ENCODE measurements at regions not wholly inside any gene's neighbourhood (a gene's known extent, or its start where the extent isn't known, plus 50 kb on each side); places are given as distances from the start of the nearest gene placed in this dataset.
"Not testable (repeated sequence)": the region's sequence is repeated elsewhere in the genome, so short reads cannot be mapped to it uniquely, and the experiment has no call there.

DNA sequence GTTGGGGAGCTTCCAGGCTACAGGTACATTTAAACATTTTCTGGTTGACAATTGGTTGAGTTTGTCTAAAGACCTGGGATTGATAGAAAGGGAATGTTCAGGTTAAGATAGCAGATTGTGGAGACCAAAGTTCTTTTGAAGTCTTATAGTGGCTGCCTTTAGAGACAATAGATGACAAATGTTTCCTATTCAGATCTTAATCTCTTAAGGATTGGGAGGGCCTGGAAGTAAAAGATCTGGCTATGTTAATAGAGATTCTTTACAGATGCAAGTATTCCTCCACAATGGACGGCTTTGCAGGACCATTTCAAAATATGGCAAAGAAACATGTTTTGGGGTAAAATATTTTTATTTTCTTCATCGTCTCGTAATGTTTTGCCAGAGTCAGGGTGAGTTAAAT lies 128.7 kb upstream of the TSC22D1 start:
- not testable (repeated sequence) for DNase-seq (ENCODE audit: low spot score)

DNA sequence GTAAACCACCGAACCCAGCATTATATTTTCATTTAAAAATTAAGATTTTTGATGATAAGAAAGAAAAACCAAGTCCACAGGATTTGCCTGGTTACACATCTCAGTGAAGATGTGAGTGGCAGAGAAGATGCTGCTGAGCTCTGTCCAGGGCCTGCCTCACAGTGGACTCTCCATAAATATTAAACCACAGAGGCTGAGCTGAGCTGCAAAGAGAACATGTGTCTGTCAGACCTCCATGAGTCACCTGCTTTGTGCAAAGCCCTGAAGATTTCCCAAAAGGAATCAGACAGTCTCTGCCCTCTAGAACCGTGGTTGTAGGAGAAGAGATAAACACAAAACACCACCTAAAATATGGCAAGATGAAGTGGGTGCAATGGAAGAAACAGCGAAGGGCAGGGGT lies 127.2 kb upstream of the TSC22D1 start:
- DNase-seq (ENCODE audit: low spot score), result no peak

GRCh38 chr13:44698066-44698465 lies 121.9 kb upstream of the TSC22D1 start:
- DNase-seq (ENCODE audit: low spot score), result no peak

DNA sequence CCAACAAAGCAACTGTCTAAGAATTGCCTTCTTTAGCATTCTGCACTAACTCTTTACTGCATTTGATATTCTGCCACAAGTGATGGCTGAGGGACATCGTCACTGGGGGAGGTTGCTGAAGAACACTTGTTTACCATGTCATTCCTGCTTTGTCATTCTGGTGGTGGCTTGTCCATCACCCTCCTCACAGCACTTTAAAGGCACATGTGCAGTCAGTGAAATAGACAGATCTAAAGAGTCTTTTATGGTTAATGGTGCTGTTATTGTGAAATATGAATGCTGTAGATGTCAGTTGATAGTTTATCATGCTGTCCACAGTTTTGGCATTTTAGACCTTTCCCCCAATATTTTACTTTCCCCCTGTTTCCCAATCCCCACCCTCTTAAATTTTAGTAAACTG lies 120.9 kb upstream of the TSC22D1 start:
- DNase-seq (ENCODE audit: low spot score), result no peak

DNA sequence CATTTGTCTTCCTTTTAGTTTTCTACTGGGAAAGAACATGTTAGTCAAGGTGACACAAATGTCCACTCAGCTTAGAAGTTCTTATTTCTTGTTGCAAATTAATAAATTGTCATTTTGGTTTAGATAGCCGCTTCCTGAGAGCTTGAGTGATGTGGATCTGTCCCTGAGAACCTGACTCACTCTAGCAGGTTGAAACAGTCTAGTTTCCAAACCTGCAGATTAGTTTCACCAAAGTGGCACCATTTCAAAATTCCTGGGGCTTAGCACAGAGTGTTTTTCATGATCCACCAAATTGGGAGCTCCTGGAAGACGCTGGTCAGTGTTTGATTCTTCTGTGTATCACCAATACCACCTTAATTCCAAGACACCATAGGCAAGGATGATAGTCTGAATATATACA lies 119.4 kb upstream of the TSC22D1 start:
- no peak for DNase-seq (ENCODE audit: low spot score)

DNA sequence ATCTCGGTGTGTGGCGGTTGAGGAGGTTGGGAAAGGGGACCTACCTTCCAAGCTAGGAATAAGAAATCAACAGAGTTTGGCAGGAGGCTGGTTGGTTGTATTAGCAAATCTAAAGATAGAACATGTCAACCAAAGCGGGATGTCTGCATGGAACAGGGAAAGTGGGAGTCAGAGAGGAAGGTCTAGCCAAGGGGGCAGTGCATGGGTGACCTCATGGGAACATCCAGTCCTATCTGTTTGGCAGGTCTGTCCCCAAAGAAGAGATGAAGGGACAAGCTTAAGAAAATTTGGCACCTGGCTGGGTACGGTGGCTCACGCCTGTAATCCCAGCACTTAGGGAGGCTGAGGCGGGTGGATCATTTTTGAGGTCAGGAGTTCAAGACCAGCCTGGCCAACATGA lies 118.7 kb upstream of the TSC22D1 start:
- no peak for DNase-seq (ENCODE audit: low spot score)

DNA sequence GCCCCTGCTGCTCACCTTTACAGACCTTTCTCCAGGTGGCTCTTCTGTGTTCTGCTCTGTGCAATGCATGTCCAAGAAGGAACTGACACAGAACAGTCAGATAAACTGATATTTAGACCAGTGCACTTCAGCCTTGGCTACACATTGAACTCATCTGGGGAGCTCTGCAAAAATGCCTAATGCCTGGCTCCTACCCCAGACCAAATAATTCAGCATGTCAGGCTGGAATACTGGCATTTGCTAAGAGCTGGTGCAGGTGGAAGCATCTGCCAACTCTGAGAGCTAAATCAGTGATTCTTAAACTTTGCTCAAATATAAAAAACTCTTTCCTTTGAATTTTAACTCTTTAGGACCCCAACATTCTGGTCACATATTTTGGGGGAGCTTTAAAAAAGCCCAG lies 118.2 kb upstream of the TSC22D1 start:
- DNase-seq (ENCODE audit: low spot score), result no peak

DNA sequence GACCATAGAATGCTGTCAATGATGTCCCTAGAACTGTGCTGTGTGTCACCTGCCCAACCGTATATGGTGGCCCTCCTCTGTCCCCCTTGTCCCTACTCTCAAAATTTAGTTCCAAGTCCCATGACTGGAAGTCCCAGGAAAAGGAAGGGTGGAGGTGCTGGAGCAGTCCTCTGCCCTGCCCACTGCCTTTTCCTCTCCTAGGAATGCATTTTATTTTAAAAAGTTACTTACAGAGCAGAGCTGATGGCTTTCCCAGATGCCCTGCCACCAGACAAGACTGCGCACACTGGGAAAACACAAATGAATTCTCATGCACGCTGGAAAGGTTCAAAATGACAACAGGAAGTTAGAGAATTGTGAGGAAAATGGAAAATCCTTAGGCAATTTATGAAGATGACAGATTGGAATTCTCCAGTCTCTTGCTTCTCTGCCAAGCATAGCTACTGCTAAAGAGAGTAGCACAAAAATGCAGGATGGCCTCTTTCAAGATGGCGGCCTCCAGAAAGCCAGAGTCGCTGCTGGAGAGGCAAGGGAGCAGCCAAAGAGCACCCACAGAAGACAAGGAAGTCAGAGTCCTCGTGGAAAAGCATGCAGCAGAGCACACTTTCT lies 117.1 kb upstream of the TSC22D1 start:
- DNase-seq (ENCODE audit: low spot score), result no peak

GRCh38 chr13:44692173-44692713 lies 116.1 kb upstream of the TSC22D1 start:
- no peak for DNase-seq (ENCODE audit: low spot score)

GRCh38 chr13:44690376-44690775 lies 114.2 kb upstream of the TSC22D1 start:
- no peak for DNase-seq (ENCODE audit: low spot score)

DNA sequence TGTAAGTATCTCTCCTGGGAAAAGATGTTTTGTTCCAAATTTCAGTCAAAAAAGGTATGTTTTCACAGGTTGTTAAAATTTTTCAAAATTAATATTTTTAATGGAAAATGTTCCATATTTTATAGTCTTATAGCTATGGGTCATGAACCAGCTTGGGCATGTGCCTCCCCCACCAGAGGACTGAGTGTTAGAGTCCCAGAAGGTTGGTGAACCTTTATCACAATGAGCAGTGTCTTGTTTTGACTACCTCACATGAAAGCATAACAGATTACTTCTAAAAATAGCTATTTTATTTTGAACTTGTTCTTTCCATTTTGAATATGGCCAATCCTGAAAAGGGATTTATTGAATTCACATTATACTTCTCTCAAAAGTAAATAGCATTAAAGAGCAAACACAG lies 112.5 kb upstream of the TSC22D1 start:
- DNase-seq (ENCODE audit: low spot score), result no peak

- DNase-seq (ENCODE audit: low spot score), result no peak
These were observed 110.4 kb upstream of the TSC22D1 start for GRCh38 chr13:44686531-44686934.

DNA sequence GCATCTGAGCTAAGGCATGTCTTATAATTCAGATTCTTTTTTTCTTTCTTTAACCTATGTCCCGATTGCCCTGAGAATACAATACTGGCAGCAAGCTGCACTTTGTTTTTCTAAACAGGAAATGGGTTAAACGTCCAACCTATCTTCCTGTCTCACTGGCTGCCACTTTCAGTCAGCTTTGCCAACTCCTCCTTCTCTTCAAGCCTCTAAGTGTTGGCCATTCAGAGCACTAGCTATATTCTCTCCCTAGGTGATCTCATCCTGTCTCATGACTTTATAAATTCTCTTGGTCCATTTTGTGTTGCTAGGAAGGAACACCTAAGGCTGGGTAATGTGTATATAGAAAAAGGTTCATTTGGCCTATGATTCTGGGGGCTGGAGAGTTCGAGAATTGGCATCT lies 109.5 kb upstream of the TSC22D1 start:
- DNase-seq (ENCODE audit: low spot score), result no peak

GRCh38 chr13:44682416-44682815 lies 106.3 kb upstream of the TSC22D1 start:
- not testable (repeated sequence) for DNase-seq (ENCODE audit: low spot score)

DNA sequence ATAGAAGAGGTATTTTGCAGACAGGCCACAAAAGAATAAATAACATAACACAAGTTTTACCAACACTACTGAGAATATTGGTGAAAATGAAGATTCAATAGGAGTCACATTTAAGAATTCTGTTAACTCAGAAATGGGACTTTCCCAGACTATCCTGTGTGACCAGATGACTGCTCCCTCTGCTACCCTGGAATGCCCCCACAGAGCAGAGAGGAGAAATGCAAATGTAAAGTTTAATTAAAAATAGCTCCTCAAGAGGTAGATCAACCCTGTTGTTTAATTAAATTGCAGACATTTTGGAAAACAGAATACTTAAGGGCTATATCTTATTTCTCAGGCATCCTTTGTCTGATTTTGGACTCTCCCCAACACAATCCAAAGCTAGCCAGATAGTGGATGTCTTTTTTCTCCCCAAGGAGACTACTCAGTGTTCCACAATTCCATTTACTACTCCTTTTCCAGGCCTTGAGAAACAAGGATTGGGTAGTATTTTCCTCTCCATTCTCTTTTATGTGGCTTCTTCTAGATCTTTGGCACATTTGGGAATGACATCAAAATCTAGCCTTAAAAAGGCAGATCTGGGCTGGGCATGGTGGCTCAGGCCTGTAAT lies 104.7 kb upstream of the TSC22D1 start:
- DNase-seq (ENCODE audit: low spot score), result no peak

DNA sequence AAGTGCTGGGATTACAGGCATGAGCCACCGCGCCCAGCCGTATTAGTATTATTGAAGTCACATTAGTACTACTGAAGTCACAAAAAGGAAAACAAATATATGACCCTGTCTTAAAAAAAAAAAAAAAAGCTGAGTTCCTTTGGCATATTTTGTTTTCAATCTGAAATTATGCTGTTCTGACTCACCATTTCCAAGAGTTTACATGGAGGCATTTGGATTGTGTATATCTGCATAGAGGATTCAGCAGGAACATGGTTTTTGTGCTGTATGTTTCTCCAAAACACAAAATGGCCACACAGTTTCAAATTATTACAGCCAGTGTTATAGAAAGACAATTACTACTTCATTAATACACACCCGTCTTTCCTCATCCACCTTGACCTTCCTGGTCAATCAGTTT lies 103.5 kb upstream of the TSC22D1 start:
- no peak for DNase-seq (ENCODE audit: low spot score)

GRCh38 chr13:44678197-44678596 lies 102.1 kb upstream of the TSC22D1 start:
- DNase-seq (ENCODE audit: low spot score), result no peak

DNA sequence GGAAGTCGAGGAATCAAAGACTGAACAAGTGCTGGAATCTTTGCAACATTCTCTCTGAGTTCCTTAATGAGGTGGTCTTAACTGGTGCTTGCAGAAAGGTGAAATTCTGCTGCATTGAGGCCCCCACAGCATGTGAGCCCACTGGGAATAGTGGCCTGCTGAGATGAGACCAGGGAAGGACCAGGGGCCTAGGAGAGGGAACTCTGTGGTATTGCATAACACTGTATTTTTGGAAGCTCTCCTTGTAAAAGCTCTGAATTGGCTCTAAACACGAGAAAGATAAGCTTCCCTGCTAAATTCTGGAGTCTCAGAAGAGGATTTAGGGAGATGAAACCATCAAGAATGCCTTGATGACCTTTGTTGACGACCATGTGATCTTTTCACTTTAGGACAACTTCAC lies 100.4 kb upstream of the TSC22D1 start:
- DNase-seq (ENCODE audit: low spot score), result no peak

DNA sequence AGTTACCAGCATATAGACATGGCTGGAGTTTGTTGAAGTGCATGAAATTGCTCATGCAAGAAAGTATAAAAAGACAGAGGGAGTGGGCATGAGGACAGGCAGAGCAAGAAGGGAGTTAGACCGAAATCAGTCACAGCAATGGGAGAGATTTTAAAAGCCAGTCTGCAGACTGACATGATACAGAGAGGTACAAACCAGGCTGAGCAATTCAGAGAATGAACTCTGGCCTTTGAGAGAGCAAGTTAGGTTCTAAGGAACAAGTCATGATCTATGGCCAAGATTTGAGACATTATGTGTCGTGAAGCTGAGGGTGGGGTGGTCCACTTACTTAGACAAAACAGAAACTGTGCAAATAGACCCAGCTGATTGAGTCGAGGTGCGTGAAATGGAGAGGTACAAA lies 93.4 kb upstream of the TSC22D1 start:
- DNase-seq (ENCODE audit: low spot score), result no peak

- no peak for DNase-seq (ENCODE audit: low spot score)
These were observed 92.6 kb upstream of the TSC22D1 start for GRCh38 chr13:44668688-44669087.

DNA sequence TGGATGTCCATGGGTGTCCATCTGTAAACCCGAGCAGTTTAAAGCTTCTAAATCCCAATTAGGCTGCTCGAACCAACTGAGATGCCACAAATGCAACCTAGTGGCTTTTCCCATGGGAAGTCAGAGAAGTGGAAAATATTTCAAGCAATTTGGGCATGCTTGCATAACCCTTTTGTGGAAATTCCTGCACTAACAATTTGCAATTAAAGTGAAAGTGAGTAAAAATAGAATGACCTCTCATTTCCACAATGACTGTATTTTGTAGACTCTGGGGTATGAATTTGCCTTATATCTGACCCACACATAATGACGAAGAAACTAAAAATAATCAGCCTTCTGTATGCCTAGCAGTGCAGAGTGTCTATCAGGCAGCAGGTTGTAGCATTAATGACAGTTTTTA lies 91.8 kb upstream of the TSC22D1 start:
- no peak for DNase-seq (ENCODE audit: low spot score)

DNA sequence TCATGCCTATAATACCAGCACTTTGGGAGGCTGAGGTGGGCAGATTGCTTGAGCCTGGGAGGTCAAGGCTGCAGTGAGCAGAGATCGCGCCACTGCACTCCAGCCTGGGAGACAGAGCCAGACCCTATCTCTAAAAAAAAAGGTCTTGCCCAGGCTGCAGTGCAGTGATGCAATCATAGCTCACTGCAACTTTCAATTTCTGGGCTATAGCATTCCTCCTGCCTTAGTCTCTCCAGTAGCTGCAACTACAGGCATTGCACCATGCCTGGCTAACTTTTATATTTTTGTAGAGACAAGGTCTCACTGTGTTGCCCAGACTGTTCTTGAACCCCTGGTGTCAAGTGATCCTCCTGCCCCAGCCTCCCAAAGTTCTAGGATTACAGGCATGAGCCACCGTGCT lies 90.4 kb upstream of the TSC22D1 start:
- not testable (repeated sequence) for DNase-seq (ENCODE audit: low spot score)

DNA sequence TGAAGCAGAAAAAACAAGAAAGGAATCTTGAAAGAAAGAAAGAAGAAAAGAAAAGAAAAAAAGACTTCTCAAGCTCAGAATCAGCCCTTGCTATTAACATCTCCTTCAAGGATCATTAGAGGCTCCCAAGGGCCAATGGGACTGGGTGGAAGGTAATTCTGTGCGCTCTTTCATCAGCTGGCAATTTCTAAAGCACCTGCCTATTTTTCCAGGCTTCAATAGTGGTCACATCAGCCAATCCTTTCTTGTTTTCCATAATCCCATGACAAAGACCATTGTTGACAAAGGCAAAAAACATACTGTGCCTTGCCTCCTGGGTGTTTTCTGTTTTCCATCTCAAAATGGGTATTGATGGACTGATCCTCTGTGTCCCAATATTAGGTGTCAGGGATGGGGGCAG lies 88.2 kb upstream of the TSC22D1 start:
- DNase-seq (ENCODE audit: low spot score), result no peak

DNA sequence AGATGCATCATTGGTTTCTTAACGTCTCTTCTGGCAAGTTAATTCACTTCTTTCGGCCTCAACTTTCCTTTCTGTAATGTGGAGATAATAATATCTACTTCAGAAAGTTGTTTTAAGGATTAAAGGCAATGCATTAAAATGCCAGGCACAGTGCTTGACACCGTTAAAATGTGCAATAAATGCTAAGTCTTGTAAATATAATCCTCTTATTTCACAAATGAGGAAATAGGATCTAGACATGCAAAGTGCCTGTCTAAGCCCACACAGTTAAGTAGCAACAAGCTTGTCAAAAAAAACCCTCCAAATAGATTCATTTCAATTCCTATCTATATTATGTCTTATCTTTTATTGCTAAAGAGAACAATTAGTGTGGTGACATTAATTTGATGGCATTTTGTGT lies 86.4 kb upstream of the TSC22D1 start:
- DNase-seq (ENCODE audit: low spot score), result no peak

All from left forelimb (tissue), 1 donor.